Right lobe of liver (tissue), 6 donors: ENCODE measurements at regions not wholly inside any gene's neighbourhood (a gene's known extent, or its start where the extent isn't known, plus 50 kb on each side); places are given as distances from the start of the nearest gene placed in this dataset.

Experiments
- ATAC-seq, 4 donors: fragments of 200-7000 bp; cut with Tn5 transposase; one replicate each; pipeline ENCODE4 v1.9.1; 2020; ENCODE audit warnings: mild to moderate bottlenecking in 4 of 4, moderate library complexity in 4 of 4
- DNase-seq, 3 donors: peaks; one replicate each; pipeline ENCODE4 v3.0.0-alpha.2; 2020
- H3K27ac ChIP-seq, 3 donors: fragments of 200-600 bp; one replicate each; pipeline ENCODE4 v1.8.0; 2022
- H3K27me3 ChIP-seq, 2 donors: fragments of 200-600 bp; one replicate each; pipeline ENCODE4 v1.8.0; 2022
- H3K36me3 ChIP-seq, 4 donors: fragments of 200-600 bp; sonication (generic) in 1 of 4; one replicate each; pipeline versions ENCODE4 v1.5.1 to v1.8.0; 2017 to 2022; ENCODE audit warnings: control low read depth in 1 of 4
- H3K4me1 ChIP-seq, 4 donors: fragments of 200-600 bp; sonication (generic) in 1 of 4; one replicate each; pipeline versions ENCODE4 v1.5.1 to v1.8.0; 2017 to 2022; ENCODE audit warnings: control low read depth in 1 of 4
- H3K4me3 ChIP-seq, 3 donors: fragments of 200-600 bp; one replicate each; pipeline ENCODE4 v1.8.0; 2022
- H3K9me3 ChIP-seq, 4 donors: fragments of 200-600 bp; sonication (generic) in 1 of 4; one replicate each; pipeline versions ENCODE4 v1.5.1 to v1.8.0; 2017 to 2022; ENCODE audit warnings: control low read depth in 1 of 4
- CTCF ChIP-seq, 4 donors: fragments of 200-600 bp in 3 of 4; fragments of 450-650 bp in 1 of 4; IDR thresholded peaks; one replicate each; pipeline versions ENCODE4 v1.5.1 to v1.8.0; 2016 to 2022; ENCODE audit warnings: antibody characterized with exemption in 4 of 4, mild to moderate bottlenecking in 2 of 4
- POLR2A ChIP-seq: fragments of 450-650 bp; IDR thresholded peaks from one replicate; pipeline ENCODE4 v1.6.1; 2017; ENCODE audit warnings: antibody characterized with exemption, mild to moderate bottlenecking
- WGBS: methylation state at CpG from one replicate; pipeline ENCODE4 v1.1.6; 2018; ENCODE audit warnings: low coverage, low lambda C conversion rate; ENCODE audit not compliant: insufficient coverage; ENCODE audit errors: missing lambda C conversion rate; 5-methylcytosine and 5-hydroxymethylcytosine counted together
- intact Hi-C, 2 donors: fragments of 100-400 bp; cut with DNase I; formaldehyde crosslinking; loops; one replicate each; pipeline versions ENCODE4 v1.11.2 to v1.14.1; 2022
- donor health status: DM: no; HTN: yes; CAD: no.
- donor health status: DM: no; HTN: no; CAD: no.
- donor health status: DM: no; HTN: no; CAD: no.
- donor health status: DM: no; HTN: yes; CAD: no.
- donor health status: DM: no; HTN: yes; CAD: no.

- intact Hi-C loops: no loop called here
- TF ChIP-seq CTCF (IDR thresholded peaks at IDR 0.05) (no peak), POLR2A (no peak)
- no peak overlapping the region for H3K4me3 ChIP-seq
- DNase-seq: no peak
- no peaks in the 10 kb centered on the region for H3K9me3 ChIP-seq
- H3K4me1 ChIP-seq: peaks cover 0 to 22% (median 8%) of the 10 kb centered on the region in 4 donors
- no peak for ATAC-seq
- H3K36me3 ChIP-seq: no peaks in the 10 kb centered on the region
- 88% methylated on average over 8 of the region's 8 CpGs for WGBS
- H3K27ac ChIP-seq: no peak overlapping the region
- H3K27me3 ChIP-seq: no peaks in the 10 kb centered on the region
These were observed 210.3 kb upstream of the ARG1 start for GRCh38 chr6:131362696-131363095.

- H3K9me3 ChIP-seq: no peaks in the 10 kb centered on the region
- H3K4me3 ChIP-seq: no peak overlapping the region
- intact Hi-C loops: no loop called here
- no peaks in the 10 kb centered on the region for H3K27me3 ChIP-seq
- 60% methylated on average over 1 of the region's 1 CpG for WGBS
- no peak for ATAC-seq
- no peak for DNase-seq
- peaks cover 0 to 37% (median 8%) of the 10 kb centered on the region in 4 donors for H3K4me1 ChIP-seq
- no peaks in the 10 kb centered on the region for H3K36me3 ChIP-seq
- no peak for TF ChIP-seq POLR2A
- no peak for TF ChIP-seq CTCF (IDR thresholded peaks at IDR 0.05)
- no peak overlapping the region for H3K27ac ChIP-seq
These were observed 208.8 kb upstream of the ARG1 start for GRCh38 chr6:131363947-131364834.

GRCh38 chr6:131366223-131366622 lies 206.8 kb upstream of the ARG1 start:
- H3K9me3 ChIP-seq: no peaks in the 10 kb centered on the region
- DNase-seq (no peak), ATAC-seq (peak; percentile 47 to 66 (median 56))
- no peak overlapping the region for H3K4me3 ChIP-seq
- H3K27me3 ChIP-seq: no peaks in the 10 kb centered on the region
- H3K4me1 ChIP-seq: peaks cover 0 to 38% (median 8%) of the 10 kb centered on the region in 4 donors
- H3K36me3 ChIP-seq: no peaks in the 10 kb centered on the region
- 42% methylated on average over 2 of the region's 2 CpGs for WGBS
- intact Hi-C loops: no loop called here
- peak overlapping the region in 1 of 3 donors; percentile 69 for H3K27ac ChIP-seq
- no peak for TF ChIP-seq POLR2A
- TF ChIP-seq CTCF (IDR thresholded peaks at IDR 0.05): no peak

GRCh38 chr6:131367206-131367873 lies 205.7 kb upstream of the ARG1 start:
- Histone ChIP-seq H3K27ac (peak overlapping the region in 1 of 3 donors; percentile 69), H3K27me3 (no peaks in the 10 kb centered on the region), H3K36me3 (no peaks in the 10 kb centered on the region), H3K4me3 (no peak overlapping the region), H3K4me1 (peaks cover 0 to 38% (median 8%) of the 10 kb centered on the region in 4 donors), H3K9me3 (no peaks in the 10 kb centered on the region)
- ATAC-seq (peak; percentile 69 to 84 (median 80)), DNase-seq (peak; percentile 29 to 78 (median 63))
- 44% methylated on average over 6 of the region's 10 CpGs for WGBS
- TF ChIP-seq CTCF (IDR thresholded peaks at IDR 0.05) (no peak), POLR2A (no peak)
- intact Hi-C loops: no loop called here
